ENCODE measurements at regions not wholly inside any gene's neighbourhood (a gene's known extent, or its start where the extent isn't known, plus 50 kb on each side); places are given as distances from the start of the nearest gene placed in this dataset.
A peak's percentile ranks its signal among the peaks of the same experiment; 100 is the strongest.

GRCh38 chr17:419073-419735 lies 66.6 kb upstream of the RPH3AL start:
- no peak for TF ChIP-seq JUN (CRISPR knock-in tag; IDR thresholded peaks at IDR 0.05)
- no peak for TF ChIP-seq EZH2 (conservative IDR thresholded peaks at IDR 0.05; ENCODE audit: low read depth, low read length)
- TF ChIP-seq ZNF552 (CRISPR knock-in tag; IDR thresholded peaks at IDR 0.05; ENCODE audit: borderline replicate concordance), result no peak
- TF ChIP-seq ZNF446 (CRISPR knock-in tag; IDR thresholded peaks at IDR 0.05), result no peak
- no peak for TF ChIP-seq ZNF326 (CRISPR knock-in tag; IDR thresholded peaks at IDR 0.05; ENCODE audit: borderline replicate concordance)
- no peak for TF ChIP-seq SIN3A (IDR thresholded peaks at IDR 0.05; ENCODE audit: borderline replicate concordance, low read depth, low read length)
- no peak for TF ChIP-seq SCMH1 (CRISPR knock-in tag; IDR thresholded peaks at IDR 0.05; ENCODE audit: borderline replicate concordance)
- no peak for TF ChIP-seq MAF1 (CRISPR knock-in tag; IDR thresholded peaks at IDR 0.05; ENCODE audit: borderline replicate concordance)
- TF ChIP-seq POLR2AphosphoS2 (IDR thresholded peaks at IDR 0.05; ENCODE audit: low read depth, low read length), result no peak
- no peak for TF ChIP-seq SKI (IDR thresholded peaks at IDR 0.05; ENCODE audit: partially characterized antibody)
- TF ChIP-seq EP300 (IDR thresholded peaks at IDR 0.05; ENCODE audit: low read depth in 2 of 2, low read length in 2 of 2), result peak; percentile 53 to 70; a peak in 2 of 4 replicates
- no peak for TF ChIP-seq EP300 (CRISPR knock-in tag; IDR thresholded peaks at IDR 0.05; ENCODE audit: borderline replicate concordance)
- TF ChIP-seq ESRRA (CRISPR knock-in tag; IDR thresholded peaks at IDR 0.05; ENCODE audit: low read depth), result no peak
- TF ChIP-seq, protein P1, sequence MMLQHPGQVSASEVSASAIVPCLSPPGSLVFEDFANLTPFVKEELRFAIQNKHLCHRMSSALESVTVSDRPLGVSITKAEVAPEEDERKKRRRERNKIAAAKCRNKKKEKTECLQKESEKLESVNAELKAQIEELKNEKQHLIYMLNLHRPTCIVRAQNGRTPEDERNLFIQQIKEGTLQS (CRISPR knock-in tag; IDR thresholded peaks at IDR 0.05), result no peak

All from HepG2 (cell line).